Tibial nerve (tissue), 4 donors: ENCODE measurements at regions not wholly inside any gene's neighbourhood (a gene's known extent, or its start where the extent isn't known, plus 50 kb on each side); places are given as distances from the start of the nearest gene placed in this dataset.

Experiments used
- CTCF ChIP-seq, 5 experiments: fragments of 200-600 bp in 3 of 5; fragments of 450-650 bp in 2 of 5; sonication (generic) in 3 of 5; IDR thresholded peaks; one replicate each; pipeline ENCODE4 v1.5.1; 2016 to 2019; ENCODE audit warnings: antibody characterized with exemption in 5 of 5, mild to moderate bottlenecking in 3 of 5, moderate library complexity in 2 of 5
- EP300 ChIP-seq, 2 donors: sonication (generic); formaldehyde crosslinking; IDR thresholded peaks; one replicate each; pipeline ENCODE4 v1.6.1; 2017; ENCODE audit warnings: antibody characterized with exemption in 2 of 2, mild to moderate bottlenecking in 1 of 2

- TF ChIP-seq CTCF (IDR thresholded peaks at IDR 0.05) = no peak
- TF ChIP-seq EP300 (IDR thresholded peaks at IDR 0.05) = no peak
Observed at GRCh38 chr12:9367201-9367600, 159.0 kb upstream of the PZP start.
